ENCODE measurements at regions not wholly inside any gene's neighbourhood (a gene's known extent, or its start where the extent isn't known, plus 50 kb on each side); places are given as distances from the start of the nearest gene placed in this dataset.

GRCh38 chr20:21575981-21576740, 62.3 kb upstream of the NKX2-2 start:
- no peak for DNase-seq

- DNase-seq, result no peak
These were observed 61.3 kb upstream of the NKX2-2 start for GRCh38 chr20:21575167-21575566.

- DNase-seq, result no peak
These were observed 60.6 kb upstream of the NKX2-2 start for GRCh38 chr20:21574443-21574842.

- DNase-seq, result no peak
These were observed 59.4 kb upstream of the NKX2-2 start for GRCh38 chr20:21573259-21573658.

GRCh38 chr20:21571841-21572690, 58.2 kb upstream of the NKX2-2 start:
- DNase-seq, result no peak

- no peak for DNase-seq
These were observed 56.6 kb upstream of the NKX2-2 start for GRCh38 chr20:21570285-21570992.

- DNase-seq, result no peak
These were observed 55.7 kb upstream of the NKX2-2 start for GRCh38 chr20:21569586-21569985.

- no peak for DNase-seq
These were observed 50.4 kb upstream of the NKX2-2 start for GRCh38 chr20:21564127-21564773.

All from femur (tissue), 1 donor.